Activated CD4-positive, alpha-beta T cell treated with anti-CD3 and anti-CD28 coated beads, Interleukin-2, amount 10 ng/mL, durations not matched to agents 7 days and 5 days (primary cell): ENCODE measurements at regions not wholly inside any gene's neighbourhood (a gene's known extent, or its start where the extent isn't known, plus 50 kb on each side); places are given as distances from the start of the nearest gene placed in this dataset.

Experiments
- CTCF ChIA-PET: fragments of 350-600 bp; sonication (Branson Sonifier 250); formaldehyde crosslinking; loops from one replicate; lab custom pipeline; 2021; ENCODE audit warnings: antibody characterized with exemption; lab: Charles Lee
- POLR2A ChIA-PET: fragments of 350-600 bp; sonication (Branson Sonifier 250); formaldehyde crosslinking; loops from one replicate; lab custom pipeline; 2021; ENCODE audit warnings: antibody characterized with exemption; lab: Charles Lee
- DNase-seq: peaks from one replicate; pipeline ENCODE4 v3.0.0-alpha.2; 2020
- H3K27ac Mint-ChIP-seq: one replicate; pipeline ENCODE4 v1.8.0; 2021; ENCODE audit warnings: mild to moderate bottlenecking, moderate library complexity, mixed read lengths
- H3K27me3 Mint-ChIP-seq: one replicate; pipeline ENCODE4 v1.8.0; 2021; ENCODE audit warnings: mixed read lengths
- H3K36me3 Mint-ChIP-seq: one replicate; pipeline ENCODE4 v1.8.0; 2021; ENCODE audit warnings: low read depth, mixed read lengths
- H3K4me1 Mint-ChIP-seq: one replicate; pipeline ENCODE4 v1.8.0; 2021; ENCODE audit warnings: mixed read lengths
- H3K4me3 Mint-ChIP-seq: one replicate; pipeline ENCODE4 v1.8.0; 2021; ENCODE audit warnings: mild to moderate bottlenecking, moderate library complexity, mixed read lengths
- H3K9me3 Mint-ChIP-seq: one replicate; pipeline ENCODE4 v1.8.0; 2021; ENCODE audit warnings: mixed read lengths

DNA sequence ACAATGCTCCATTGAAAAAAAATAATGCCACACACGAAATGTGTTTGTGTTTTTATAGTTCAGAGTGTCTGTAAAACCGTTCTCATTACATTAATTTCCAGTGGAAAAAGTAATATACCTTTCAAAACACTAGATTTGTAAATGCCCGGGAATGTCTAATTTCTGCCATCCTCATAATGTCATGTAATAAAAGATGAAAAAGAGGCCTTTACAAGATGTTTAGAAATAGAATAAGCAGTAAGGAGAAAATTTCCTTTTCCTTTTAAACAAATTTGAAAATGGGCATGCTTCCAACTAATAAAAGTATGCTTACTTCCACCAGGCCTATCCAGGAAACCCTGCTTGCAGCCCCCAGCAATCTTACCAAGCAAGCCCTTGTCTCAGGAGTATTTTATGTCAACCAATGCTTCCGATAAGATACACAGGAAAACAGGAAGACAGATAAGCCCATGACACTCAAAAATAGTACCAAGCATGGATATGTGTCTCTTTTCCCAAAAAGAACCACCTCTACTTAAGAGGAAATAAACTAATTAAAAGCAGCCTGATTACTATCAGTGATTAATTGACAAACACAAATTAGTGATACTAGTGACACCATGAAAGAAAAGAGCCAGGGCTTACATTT lies 894.7 kb upstream of the INTU start:
- no peaks in the 10 kb centered on the region for H3K36me3 Mint-ChIP-seq
- H3K27ac Mint-ChIP-seq, result no peak overlapping the region
- no peak overlapping the region for H3K4me3 Mint-ChIP-seq
- H3K27me3 Mint-ChIP-seq, result no peaks in the 10 kb centered on the region
- H3K9me3 Mint-ChIP-seq, result peaks cover 4% of the 10 kb centered on the region
- CTCF ChIA-PET, result no interaction called here
- POLR2A ChIA-PET, result no interaction called here
- no peak for DNase-seq
- no peaks in the 10 kb centered on the region for H3K4me1 Mint-ChIP-seq

DNA sequence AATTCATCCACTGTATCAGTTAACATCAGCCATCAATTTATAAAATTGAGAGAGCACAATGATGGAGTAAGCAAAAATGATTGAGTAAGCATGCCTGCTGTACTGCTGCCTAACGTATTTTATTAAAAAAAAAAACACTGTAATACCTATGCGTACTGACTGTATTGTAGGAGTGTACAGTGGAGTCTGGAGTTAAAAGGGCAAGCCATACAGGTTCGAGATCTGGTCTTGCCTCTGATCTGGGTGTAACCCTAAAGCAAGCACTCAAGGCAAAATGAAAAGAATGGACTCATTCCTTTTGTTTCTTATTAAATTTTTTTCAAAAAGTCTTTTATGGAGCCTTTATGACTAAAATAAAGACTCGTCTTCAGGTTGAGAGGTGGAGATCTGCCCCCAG lies 894.2 kb upstream of the INTU start:
- POLR2A ChIA-PET, result no interaction called here
- Mint-ChIP-seq H3K9me3 (peaks cover 4% of the 10 kb centered on the region), H3K27ac (no peak overlapping the region), H3K27me3 (no peaks in the 10 kb centered on the region), H3K4me3 (no peak overlapping the region), H3K4me1 (no peaks in the 10 kb centered on the region), H3K36me3 (no peaks in the 10 kb centered on the region)
- CTCF ChIA-PET, result no interaction called here
- no peak for DNase-seq

DNA sequence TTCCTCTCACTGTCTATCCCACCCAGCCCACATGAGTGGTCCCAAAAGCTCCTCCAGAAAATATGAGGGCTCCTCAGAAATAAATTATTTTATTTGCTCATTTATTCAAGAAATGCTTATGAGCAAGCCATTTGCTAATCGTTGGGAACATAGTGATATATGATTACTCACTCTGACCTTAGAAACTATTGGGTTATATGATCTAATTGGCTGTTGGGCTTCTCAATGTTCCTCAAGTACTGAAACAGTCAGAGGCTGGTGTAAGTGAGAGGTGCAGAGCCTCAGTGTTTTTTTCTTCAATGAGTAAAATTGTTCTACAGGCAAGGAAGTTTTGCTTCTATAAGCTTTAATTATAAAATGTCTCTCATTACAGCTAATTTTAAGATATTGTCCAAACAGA lies 893.8 kb upstream of the INTU start:
- H3K4me1 Mint-ChIP-seq, result no peaks in the 10 kb centered on the region
- CTCF ChIA-PET, result no interaction called here
- no peaks in the 10 kb centered on the region for H3K27me3 Mint-ChIP-seq
- DNase-seq, result no peak
- no peaks in the 10 kb centered on the region for H3K36me3 Mint-ChIP-seq
- H3K9me3 Mint-ChIP-seq, result peaks cover 4% of the 10 kb centered on the region
- no peak overlapping the region for H3K27ac Mint-ChIP-seq
- no peak overlapping the region for H3K4me3 Mint-ChIP-seq
- POLR2A ChIA-PET, result no interaction called here

DNA sequence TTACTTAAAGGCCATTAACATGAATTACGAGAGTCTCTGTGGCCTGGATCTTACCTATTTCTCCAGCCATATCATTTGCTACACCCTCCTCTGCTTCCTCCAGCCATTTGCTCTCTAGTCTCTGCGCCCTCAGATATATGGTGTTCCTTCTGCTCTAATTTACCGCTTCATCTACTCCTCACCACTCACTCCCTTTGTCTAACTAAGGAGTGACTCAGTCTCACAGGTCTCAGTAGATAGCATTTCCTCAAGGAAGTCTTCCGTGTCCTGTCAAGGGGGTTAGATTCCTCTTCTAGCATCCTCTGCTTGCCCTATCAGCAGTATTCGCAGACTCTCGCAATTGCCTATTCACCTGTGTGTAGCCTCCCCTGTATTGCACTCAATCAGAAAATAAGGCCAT lies 892.1 kb upstream of the INTU start:
- H3K36me3 Mint-ChIP-seq, result no peaks in the 10 kb centered on the region
- ChIA-PET CTCF (no interaction called here), POLR2A (no interaction called here)
- no peak for DNase-seq
- no peak overlapping the region for H3K4me3 Mint-ChIP-seq
- peaks cover 4% of the 10 kb centered on the region for H3K9me3 Mint-ChIP-seq
- H3K27ac Mint-ChIP-seq, result no peak overlapping the region
- H3K27me3 Mint-ChIP-seq, result no peaks in the 10 kb centered on the region
- no peaks in the 10 kb centered on the region for H3K4me1 Mint-ChIP-seq

DNA sequence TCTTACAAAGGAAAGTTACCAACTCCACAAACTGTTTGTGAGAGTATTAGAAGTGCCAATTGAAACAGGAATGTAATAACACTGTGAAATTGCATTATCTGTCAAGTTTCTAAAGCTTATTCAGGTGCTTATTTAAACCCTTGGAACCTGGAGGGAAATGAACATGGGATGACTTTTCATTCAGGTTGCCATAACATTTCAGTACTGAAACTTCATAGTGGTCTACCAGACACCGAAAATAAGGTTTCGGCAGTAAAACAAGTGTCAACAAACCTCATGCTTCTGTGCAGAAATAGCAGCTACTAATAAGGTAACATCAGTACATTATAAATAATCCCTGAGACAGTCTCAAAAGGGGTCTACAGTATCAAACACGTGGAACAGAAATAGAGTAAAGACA lies 890.7 kb upstream of the INTU start:
- no peak overlapping the region for H3K27ac Mint-ChIP-seq
- DNase-seq, result no peak
- ChIA-PET POLR2A (no interaction called here), CTCF (no interaction called here)
- H3K36me3 Mint-ChIP-seq, result no peaks in the 10 kb centered on the region
- no peaks in the 10 kb centered on the region for H3K27me3 Mint-ChIP-seq
- no peaks in the 10 kb centered on the region for H3K4me1 Mint-ChIP-seq
- H3K9me3 Mint-ChIP-seq, result peaks cover 4% of the 10 kb centered on the region
- no peak overlapping the region for H3K4me3 Mint-ChIP-seq

DNA sequence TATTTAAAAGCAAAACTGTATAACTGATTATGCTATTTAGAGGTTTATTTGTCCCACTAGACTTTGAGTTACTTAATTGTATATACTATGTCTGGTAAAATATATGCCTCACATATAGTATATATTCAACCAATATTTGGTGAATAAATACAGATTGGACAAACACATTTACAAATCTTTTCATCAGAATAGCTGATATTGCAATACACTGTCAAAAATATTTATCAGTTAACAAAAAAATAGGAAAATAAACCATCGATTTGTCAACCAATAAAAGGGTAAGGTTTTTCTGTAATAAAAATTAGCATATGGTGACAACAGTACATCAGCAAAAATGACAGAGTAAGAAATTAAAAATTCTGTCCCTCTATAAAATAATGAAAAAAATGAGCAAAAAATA lies 889.9 kb upstream of the INTU start:
- no peak for DNase-seq
- Mint-ChIP-seq H3K36me3 (no peaks in the 10 kb centered on the region), H3K4me3 (no peak overlapping the region), H3K9me3 (peaks cover 4% of the 10 kb centered on the region), H3K4me1 (no peaks in the 10 kb centered on the region), H3K27me3 (no peaks in the 10 kb centered on the region), H3K27ac (no peak overlapping the region)
- ChIA-PET POLR2A (no interaction called here), CTCF (no interaction called here)

DNA sequence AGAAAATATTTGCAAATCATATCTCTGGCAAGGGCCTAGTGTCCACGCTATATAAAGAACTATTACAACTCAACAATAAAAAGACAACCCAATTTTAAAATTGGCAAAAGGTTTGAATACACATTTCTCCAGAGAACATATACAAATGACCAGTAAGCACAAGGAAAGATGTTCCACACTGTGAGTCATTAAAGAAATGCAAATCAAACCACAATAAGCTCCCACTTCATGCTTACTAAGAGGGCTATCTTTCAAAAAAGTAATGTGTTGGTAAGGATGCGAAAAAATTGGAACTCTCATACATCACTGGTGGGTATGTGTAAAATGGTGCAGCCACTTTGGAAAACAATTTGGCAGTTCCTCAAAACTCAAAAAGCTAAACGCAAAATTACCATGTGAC lies 884.0 kb upstream of the INTU start:
- ChIA-PET CTCF (no interaction called here), POLR2A (no interaction called here)
- H3K27me3 Mint-ChIP-seq, result no peaks in the 10 kb centered on the region
- H3K36me3 Mint-ChIP-seq, result no peaks in the 10 kb centered on the region
- no peak overlapping the region for H3K27ac Mint-ChIP-seq
- no peak for DNase-seq
- H3K4me3 Mint-ChIP-seq, result no peak overlapping the region
- no peaks in the 10 kb centered on the region for H3K4me1 Mint-ChIP-seq
- peaks cover 8% of the 10 kb centered on the region for H3K9me3 Mint-ChIP-seq

DNA sequence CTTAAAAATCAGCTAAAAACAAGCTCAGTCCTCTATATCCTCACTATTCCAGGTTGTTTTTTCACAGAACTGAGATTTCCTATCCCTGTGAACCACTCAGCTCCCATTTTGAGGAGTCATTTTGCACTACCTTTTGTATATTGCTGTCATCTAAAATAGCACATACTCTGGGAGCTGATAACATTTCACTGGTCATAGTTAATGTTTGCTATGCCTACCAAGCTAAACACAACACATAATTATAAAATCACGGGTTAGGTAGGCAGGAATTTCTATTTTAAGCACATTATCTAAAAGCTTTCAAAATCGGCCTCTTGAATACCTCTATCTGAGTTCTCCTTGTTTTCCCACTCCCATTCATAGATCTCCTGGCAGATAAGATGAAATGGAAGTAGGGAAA lies 882.0 kb upstream of the INTU start:
- peaks cover 8% of the 10 kb centered on the region for H3K9me3 Mint-ChIP-seq

DNA sequence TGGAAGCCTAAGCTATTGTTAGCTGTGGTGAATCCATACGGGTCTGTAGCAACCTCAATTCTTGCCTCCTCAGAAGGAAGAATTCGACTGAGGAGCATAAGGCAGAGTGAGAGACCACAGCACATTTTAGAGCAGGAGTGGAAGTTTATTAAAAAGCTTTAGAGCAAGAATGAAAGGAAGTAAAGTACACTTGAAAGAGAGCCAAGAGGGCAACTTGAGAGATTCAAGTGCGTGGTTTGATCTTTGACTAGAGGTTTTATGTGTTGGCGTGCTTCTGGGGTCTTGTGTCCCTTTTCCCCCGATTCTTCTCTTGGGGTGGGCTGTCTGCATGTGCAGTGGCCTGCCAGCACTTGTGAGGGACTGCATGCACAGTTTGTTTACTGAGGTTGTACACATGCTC lies 880.6 kb upstream of the INTU start:
- ChIA-PET POLR2A (interaction anchor here (0.6 kb wide), 1 partner anchor 282 kb away, joined by 3 read pairs; no protein-coding TSS in a partner anchor), CTCF (no interaction called here)
- peaks cover 8% of the 10 kb centered on the region for H3K9me3 Mint-ChIP-seq
- no peaks in the 10 kb centered on the region for H3K27me3 Mint-ChIP-seq
- no peak overlapping the region for H3K4me3 Mint-ChIP-seq
- no peaks in the 10 kb centered on the region for H3K4me1 Mint-ChIP-seq
- DNase-seq, result no peak
- H3K36me3 Mint-ChIP-seq, result no peaks in the 10 kb centered on the region
- H3K27ac Mint-ChIP-seq, result no peak overlapping the region

More for the DNA sequence above, 882.0 kb upstream of the INTU start:
- Mint-ChIP-seq H3K4me1 (no peaks in the 10 kb centered on the region), H3K4me3 (no peak overlapping the region), H3K36me3 (no peaks in the 10 kb centered on the region), H3K27ac (no peak overlapping the region), H3K27me3 (no peaks in the 10 kb centered on the region)
- no peak for DNase-seq
- ChIA-PET POLR2A (no interaction called here), CTCF (no interaction called here)

DNA sequence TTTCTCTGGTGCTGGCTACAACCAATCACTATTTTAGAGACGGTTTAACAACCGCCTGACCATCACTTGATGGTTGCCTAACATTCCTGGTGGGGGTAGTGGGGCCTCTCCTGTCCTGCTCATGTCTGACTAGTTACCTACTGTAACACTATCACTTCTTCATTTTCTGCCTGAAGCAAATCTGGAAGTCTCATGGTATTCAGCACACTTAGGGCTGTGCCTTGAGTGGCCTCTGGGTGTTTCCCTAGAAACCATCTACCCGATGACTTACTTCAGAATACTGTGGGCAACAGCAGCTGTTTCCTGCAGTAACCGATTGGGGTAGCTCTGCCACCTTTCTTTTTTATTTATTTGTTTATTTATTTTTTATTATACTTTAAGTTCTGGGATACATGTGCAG lies 880.1 kb upstream of the INTU start:
- ChIA-PET CTCF (no interaction called here), POLR2A (interaction anchor here (0.6 kb wide), 1 partner anchor 282 kb away, joined by 3 read pairs; no protein-coding TSS in a partner anchor)

DNA sequence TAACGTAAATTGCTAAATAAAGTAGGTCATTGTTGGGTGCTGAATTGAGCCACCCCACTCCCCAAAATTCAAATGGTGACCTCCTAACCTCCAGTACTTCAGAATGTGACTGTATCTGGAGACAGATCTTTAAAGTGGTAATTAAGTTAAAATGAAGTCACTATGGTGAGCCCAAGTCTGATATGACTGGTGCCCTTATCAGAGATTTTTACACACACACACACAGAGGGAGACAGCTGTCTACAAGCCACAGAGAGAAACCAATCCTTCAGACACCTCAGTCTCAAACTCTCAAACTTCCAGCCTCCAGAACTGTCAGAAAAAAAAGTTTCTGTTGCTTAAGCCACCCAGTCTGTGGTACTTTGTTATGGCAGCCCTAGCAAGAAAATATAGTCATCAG lies 879.2 kb upstream of the INTU start:
- no peaks in the 10 kb centered on the region for H3K4me1 Mint-ChIP-seq
- no peak overlapping the region for H3K27ac Mint-ChIP-seq
- no peaks in the 10 kb centered on the region for H3K36me3 Mint-ChIP-seq
- DNase-seq, result no peak
- no peak overlapping the region for H3K4me3 Mint-ChIP-seq
- peaks cover 7% of the 10 kb centered on the region for H3K9me3 Mint-ChIP-seq
- no peaks in the 10 kb centered on the region for H3K27me3 Mint-ChIP-seq
- POLR2A ChIA-PET, result no interaction called here
- CTCF ChIA-PET, result no interaction called here

More for the DNA sequence above, 880.1 kb upstream of the INTU start:
- Mint-ChIP-seq H3K27me3 (no peaks in the 10 kb centered on the region), H3K4me3 (no peak overlapping the region), H3K9me3 (peaks cover 8% of the 10 kb centered on the region), H3K27ac (no peak overlapping the region), H3K4me1 (no peaks in the 10 kb centered on the region), H3K36me3 (no peaks in the 10 kb centered on the region)
- DNase-seq, result no peak

DNA sequence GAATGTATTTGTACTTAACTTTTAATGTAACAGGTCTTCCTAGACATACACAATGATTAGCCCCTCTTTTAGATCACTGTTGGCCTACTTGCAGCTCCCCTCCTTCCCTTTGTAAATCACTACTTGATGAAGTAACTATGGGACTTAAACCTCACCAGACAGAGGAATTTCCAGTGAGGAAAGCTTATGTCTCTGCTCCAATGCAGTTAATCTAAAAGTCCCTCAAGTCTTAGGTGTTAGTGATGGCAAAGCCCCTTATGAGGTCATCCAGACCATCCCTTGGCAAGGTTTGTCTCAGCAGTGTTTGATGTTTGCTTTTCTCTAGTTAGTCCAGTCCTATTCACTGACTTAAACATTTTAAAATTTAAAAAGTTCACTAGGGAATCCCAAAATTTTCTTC lies 877.3 kb upstream of the INTU start:
- POLR2A ChIA-PET, result no interaction called here
- Mint-ChIP-seq H3K27me3 (no peaks in the 10 kb centered on the region), H3K9me3 (peaks cover 4% of the 10 kb centered on the region), H3K4me1 (no peaks in the 10 kb centered on the region), H3K27ac (no peak overlapping the region), H3K4me3 (no peak overlapping the region), H3K36me3 (no peaks in the 10 kb centered on the region)
- DNase-seq, result no peak
- CTCF ChIA-PET, result no interaction called here

DNA sequence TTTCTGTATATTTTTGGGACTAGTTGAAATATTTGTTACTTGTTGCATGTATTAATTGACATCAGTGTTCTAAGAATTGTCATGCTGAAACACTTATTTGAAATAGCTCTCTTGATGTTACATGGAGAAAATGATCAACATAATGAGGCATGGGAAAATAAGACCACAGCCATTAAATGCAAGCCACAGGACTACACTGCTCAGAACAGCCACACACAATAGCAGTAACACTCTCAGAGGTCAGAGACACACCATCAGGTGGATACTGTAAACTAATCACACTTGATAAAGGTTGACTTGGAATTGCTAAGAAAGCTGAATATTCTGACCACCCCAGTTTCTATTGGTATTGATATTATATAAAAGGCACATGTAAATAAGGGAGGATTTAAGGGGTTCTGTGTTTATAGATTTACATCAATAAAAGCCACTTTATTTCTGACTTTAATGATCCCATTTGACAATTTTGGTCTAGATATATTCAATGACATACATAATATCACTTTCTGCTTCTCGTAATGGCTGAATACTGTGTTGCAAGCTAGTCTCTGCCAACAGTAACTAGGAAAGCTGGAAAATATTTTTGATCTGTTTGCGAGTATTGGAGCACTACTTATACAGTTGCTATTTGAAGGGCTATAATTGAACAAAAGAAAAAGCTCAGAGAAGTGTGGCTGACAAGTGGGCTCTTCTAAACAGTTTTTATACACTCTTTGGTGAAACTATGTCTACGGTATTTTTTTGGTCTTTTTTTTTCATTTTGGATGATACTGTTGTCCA lies 876.5 kb upstream of the INTU start:
- CTCF ChIA-PET, result no interaction called here

DNA sequence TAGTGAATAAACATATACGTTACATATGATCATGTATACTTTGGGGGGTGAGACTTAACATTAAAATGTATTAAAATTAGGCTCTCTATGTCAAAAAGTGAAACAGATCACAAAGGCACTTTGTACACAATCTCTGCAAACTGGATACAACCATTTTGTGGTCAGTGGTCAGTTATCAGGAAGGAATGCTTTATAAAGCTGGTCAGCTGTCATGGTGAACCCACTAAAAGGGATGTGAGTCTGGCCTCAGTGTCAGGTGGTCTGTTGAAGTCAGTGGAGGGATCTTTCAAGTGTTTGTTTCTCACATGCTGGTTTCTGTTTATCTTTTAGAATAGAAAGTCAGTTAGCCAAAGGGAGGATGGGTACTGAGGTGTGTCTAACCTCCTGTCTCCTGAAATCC lies 875.5 kb upstream of the INTU start:
- Mint-ChIP-seq H3K4me1 (no peaks in the 10 kb centered on the region), H3K27me3 (no peaks in the 10 kb centered on the region), H3K36me3 (no peaks in the 10 kb centered on the region), H3K4me3 (no peak overlapping the region), H3K9me3 (no peaks in the 10 kb centered on the region), H3K27ac (no peak overlapping the region)
- ChIA-PET CTCF (no interaction called here), POLR2A (no interaction called here)
- DNase-seq, result no peak

More for the DNA sequence above, 876.5 kb upstream of the INTU start:
- Mint-ChIP-seq H3K27me3 (no peaks in the 10 kb centered on the region), H3K4me1 (no peaks in the 10 kb centered on the region), H3K36me3 (no peaks in the 10 kb centered on the region), H3K27ac (no peak overlapping the region), H3K4me3 (no peak overlapping the region), H3K9me3 (peaks cover 4% of the 10 kb centered on the region)
- DNase-seq, result no peak
- POLR2A ChIA-PET, result no interaction called here
